ENCODE measurements at regions not wholly inside any gene's neighbourhood (a gene's known extent, or its start where the extent isn't known, plus 50 kb on each side); places are given as distances from the start of the nearest gene placed in this dataset.
A peak's percentile ranks its signal among the peaks of the same experiment; 100 is the strongest.

- H3K9ac ChIP-seq (ENCODE audit: low read depth, low read length, poor library complexity) = no peak overlapping the region
- H2BK120ac ChIP-seq (ENCODE audit: low read depth, low read length) = no peak overlapping the region
- no peak overlapping the region for H2AFZ ChIP-seq (ENCODE audit: low read length)
- no peak overlapping the region for H3K27ac ChIP-seq (replicated peaks; ENCODE audit: low read length)
- no peak overlapping the region for H4K8ac ChIP-seq (ENCODE audit: low read depth, low read length)
- no peak overlapping the region for H2BK5ac ChIP-seq (ENCODE audit: low read length)
- WGBS, 2 donors (ENCODE audit: extremely low coverage in 2 of 2, insufficient read length in 2 of 2, insufficient replicate concordance in 1 of 2) = no CpG with 5 or more reads among the region's 5 CpGs
- H3K4ac ChIP-seq (ENCODE audit: low read length) = no peak overlapping the region
- no peaks in the 10 kb centered on the region for H3K4me1 ChIP-seq (ENCODE audit: control insufficient read depth in 2 of 2, insufficient read depth in 1 of 2, low read depth in 1 of 2, low read length in 2 of 2)
- no peak overlapping the region for H3K14ac ChIP-seq (ENCODE audit: low read length)
- H3K9me3 ChIP-seq (replicated peaks in 1 of 2; ENCODE audit: control insufficient read depth in 2 of 2, insufficient read depth in 1 of 2, low read depth in 1 of 2, low read length in 2 of 2) = no peaks in the 10 kb centered on the region
- H3K18ac ChIP-seq (ENCODE audit: low read length) = peak overlapping the region; percentile 3
- H3K4me2 ChIP-seq (ENCODE audit: insufficient read depth, low read length, poor library complexity, severe bottlenecking) = no peak overlapping the region
- no peaks in the 10 kb centered on the region for H3K36me3 ChIP-seq (replicated peaks in 1 of 2; ENCODE audit: control insufficient read depth in 2 of 2, insufficient read depth in 2 of 2, low read length in 2 of 2)
- H4K91ac ChIP-seq (ENCODE audit: low read depth, low read length, poor library complexity) = no peak overlapping the region
- H3K79me1 ChIP-seq (ENCODE audit: low read depth, low read length) = no peaks in the 10 kb centered on the region
- no peak overlapping the region for H3K23ac ChIP-seq (ENCODE audit: low read depth, low read length, poor library complexity)
- no peak overlapping the region for H2BK15ac ChIP-seq (ENCODE audit: low read length)
- no peaks in the 10 kb centered on the region for H3K27me3 ChIP-seq (ENCODE audit: control insufficient read depth in 3 of 3, insufficient read depth in 3 of 3, low read depth in 1 of 3, low read length in 3 of 3)
- H2BK12ac ChIP-seq (ENCODE audit: low read length) = no peak overlapping the region
- no peak overlapping the region for H2AK5ac ChIP-seq (ENCODE audit: low read depth, low read length)
- no peak overlapping the region for H3K4me3 ChIP-seq (ENCODE audit: low read length in 2 of 2)
- DNase-seq (ENCODE audit: low spot score) = no peak
These were observed 336.8 kb upstream of the TMEM132C start for GRCh38 chr12:127930122-127930521.

- Histone ChIP-seq H3K27ac (replicated peaks; ENCODE audit: low read length) (no peak overlapping the region), H3K18ac (ENCODE audit: low read length) (no peak overlapping the region), H3K36me3 (replicated peaks in 1 of 2; ENCODE audit: control insufficient read depth in 2 of 2, insufficient read depth in 2 of 2, low read length in 2 of 2) (no peaks in the 10 kb centered on the region), H3K9ac (ENCODE audit: low read depth, low read length, poor library complexity) (no peak overlapping the region), H3K23ac (ENCODE audit: low read depth, low read length, poor library complexity) (no peak overlapping the region), H3K4me3 (ENCODE audit: low read length in 2 of 2) (no peak overlapping the region), H2BK120ac (ENCODE audit: low read depth, low read length) (no peak overlapping the region), H4K8ac (ENCODE audit: low read depth, low read length) (no peak overlapping the region), H2AFZ (ENCODE audit: low read length) (no peak overlapping the region), H2AK5ac (ENCODE audit: low read depth, low read length) (no peak overlapping the region), H3K79me1 (ENCODE audit: low read depth, low read length) (no peaks in the 10 kb centered on the region), H3K14ac (ENCODE audit: low read length) (no peak overlapping the region), H3K4ac (ENCODE audit: low read length) (no peak overlapping the region), H3K4me1 (ENCODE audit: control insufficient read depth in 2 of 2, insufficient read depth in 1 of 2, low read depth in 1 of 2, low read length in 2 of 2) (no peaks in the 10 kb centered on the region), H4K91ac (ENCODE audit: low read depth, low read length, poor library complexity) (no peak overlapping the region), H3K27me3 (ENCODE audit: control insufficient read depth in 3 of 3, insufficient read depth in 3 of 3, low read depth in 1 of 3, low read length in 3 of 3) (no peaks in the 10 kb centered on the region), H2BK15ac (ENCODE audit: low read length) (no peak overlapping the region), H3K9me3 (replicated peaks in 1 of 2; ENCODE audit: control insufficient read depth in 2 of 2, insufficient read depth in 1 of 2, low read depth in 1 of 2, low read length in 2 of 2) (no peaks in the 10 kb centered on the region), H2BK5ac (ENCODE audit: low read length) (no peak overlapping the region), H2BK12ac (ENCODE audit: low read length) (no peak overlapping the region), H3K4me2 (ENCODE audit: insufficient read depth, low read length, poor library complexity, severe bottlenecking) (no peak overlapping the region)
- no peak for DNase-seq (ENCODE audit: low spot score)
- no CpG with 5 or more reads among the region's 1 CpG for WGBS, 2 donors (ENCODE audit: extremely low coverage in 2 of 2, insufficient read length in 2 of 2, insufficient replicate concordance in 1 of 2)
These were observed 332.6 kb upstream of the TMEM132C start for GRCh38 chr12:127934409-127934808.

- no peak overlapping the region for H2BK12ac ChIP-seq (ENCODE audit: low read length)
- H3K9me3 ChIP-seq (replicated peaks in 1 of 2; ENCODE audit: control insufficient read depth in 2 of 2, insufficient read depth in 1 of 2, low read depth in 1 of 2, low read length in 2 of 2) = no peaks in the 10 kb centered on the region
- H3K4ac ChIP-seq (ENCODE audit: low read length) = no peak overlapping the region
- no peak overlapping the region for H2BK5ac ChIP-seq (ENCODE audit: low read length)
- H4K91ac ChIP-seq (ENCODE audit: low read depth, low read length, poor library complexity) = no peak overlapping the region
- no peak overlapping the region for H3K18ac ChIP-seq (ENCODE audit: low read length)
- no peaks in the 10 kb centered on the region for H3K4me1 ChIP-seq (ENCODE audit: control insufficient read depth in 2 of 2, insufficient read depth in 1 of 2, low read depth in 1 of 2, low read length in 2 of 2)
- no peaks in the 10 kb centered on the region for H3K27me3 ChIP-seq (ENCODE audit: control insufficient read depth in 3 of 3, insufficient read depth in 3 of 3, low read depth in 1 of 3, low read length in 3 of 3)
- no peak overlapping the region for H3K9ac ChIP-seq (ENCODE audit: low read depth, low read length, poor library complexity)
- H3K23ac ChIP-seq (ENCODE audit: low read depth, low read length, poor library complexity) = no peak overlapping the region
- no peak overlapping the region for H3K14ac ChIP-seq (ENCODE audit: low read length)
- no peak overlapping the region for H3K4me3 ChIP-seq (ENCODE audit: low read length in 2 of 2)
- H3K79me1 ChIP-seq (ENCODE audit: low read depth, low read length) = no peaks in the 10 kb centered on the region
- H3K4me2 ChIP-seq (ENCODE audit: insufficient read depth, low read length, poor library complexity, severe bottlenecking) = no peak overlapping the region
- no peak overlapping the region for H2AFZ ChIP-seq (ENCODE audit: low read length)
- H3K36me3 ChIP-seq (replicated peaks in 1 of 2; ENCODE audit: control insufficient read depth in 2 of 2, insufficient read depth in 2 of 2, low read length in 2 of 2) = no peaks in the 10 kb centered on the region
- H3K27ac ChIP-seq (replicated peaks; ENCODE audit: low read length) = no peak overlapping the region
- DNase-seq (ENCODE audit: low spot score) = no peak
- no peak overlapping the region for H2BK15ac ChIP-seq (ENCODE audit: low read length)
- H4K8ac ChIP-seq (ENCODE audit: low read depth, low read length) = no peak overlapping the region
- WGBS, 2 donors (ENCODE audit: extremely low coverage in 2 of 2, insufficient read length in 2 of 2, insufficient replicate concordance in 1 of 2) = no CpG with 5 or more reads among the region's 2 CpGs
- no peak overlapping the region for H2BK120ac ChIP-seq (ENCODE audit: low read depth, low read length)
- no peak overlapping the region for H2AK5ac ChIP-seq (ENCODE audit: low read depth, low read length)
These were observed 330.5 kb upstream of the TMEM132C start for GRCh38 chr12:127936463-127936862.

- Histone ChIP-seq H3K79me1 (ENCODE audit: low read depth, low read length) (no peaks in the 10 kb centered on the region), H3K4me2 (ENCODE audit: insufficient read depth, low read length, poor library complexity, severe bottlenecking) (no peak overlapping the region), H3K27me3 (ENCODE audit: control insufficient read depth in 3 of 3, insufficient read depth in 3 of 3, low read depth in 1 of 3, low read length in 3 of 3) (no peaks in the 10 kb centered on the region), H2BK5ac (ENCODE audit: low read length) (no peak overlapping the region), H3K4ac (ENCODE audit: low read length) (no peak overlapping the region), H2BK15ac (ENCODE audit: low read length) (no peak overlapping the region), H3K36me3 (replicated peaks in 1 of 2; ENCODE audit: control insufficient read depth in 2 of 2, insufficient read depth in 2 of 2, low read length in 2 of 2) (no peaks in the 10 kb centered on the region), H2AK5ac (ENCODE audit: low read depth, low read length) (no peak overlapping the region), H3K4me3 (ENCODE audit: low read length in 2 of 2) (no peak overlapping the region), H2BK12ac (ENCODE audit: low read length) (no peak overlapping the region), H3K14ac (ENCODE audit: low read length) (no peak overlapping the region), H3K4me1 (ENCODE audit: control insufficient read depth in 2 of 2, insufficient read depth in 1 of 2, low read depth in 1 of 2, low read length in 2 of 2) (no peaks in the 10 kb centered on the region), H2AFZ (ENCODE audit: low read length) (no peak overlapping the region), H3K9me3 (replicated peaks in 1 of 2; ENCODE audit: control insufficient read depth in 2 of 2, insufficient read depth in 1 of 2, low read depth in 1 of 2, low read length in 2 of 2) (no peaks in the 10 kb centered on the region), H3K9ac (ENCODE audit: low read depth, low read length, poor library complexity) (no peak overlapping the region), H3K18ac (ENCODE audit: low read length) (no peak overlapping the region), H2BK120ac (ENCODE audit: low read depth, low read length) (no peak overlapping the region), H4K91ac (ENCODE audit: low read depth, low read length, poor library complexity) (no peak overlapping the region), H3K27ac (replicated peaks; ENCODE audit: low read length) (no peak overlapping the region), H4K8ac (ENCODE audit: low read depth, low read length) (no peak overlapping the region), H3K23ac (ENCODE audit: low read depth, low read length, poor library complexity) (no peak overlapping the region)
- WGBS, 2 donors (ENCODE audit: extremely low coverage in 2 of 2, insufficient read length in 2 of 2, insufficient replicate concordance in 1 of 2) = no CpG with 5 or more reads among the region's 3 CpGs
- no peak for DNase-seq (ENCODE audit: low spot score)
These were observed 325.6 kb upstream of the TMEM132C start for GRCh38 chr12:127941332-127941731.
